GM21576 (cell line): ENCODE measurements at regions not wholly inside any gene's neighbourhood (a gene's known extent, or its start where the extent isn't known, plus 50 kb on each side); places are given as distances from the start of the nearest gene placed in this dataset.

Experiments used
- ATAC-seq: cut with Tn5 transposase; IDR thresholded peaks from one replicate; pipeline ENCODE4 v1.9.1; 2021; ENCODE audit warnings: mild to moderate bottlenecking, moderate library complexity; ENCODE audit not compliant: unreplicated experiment

DNA sequence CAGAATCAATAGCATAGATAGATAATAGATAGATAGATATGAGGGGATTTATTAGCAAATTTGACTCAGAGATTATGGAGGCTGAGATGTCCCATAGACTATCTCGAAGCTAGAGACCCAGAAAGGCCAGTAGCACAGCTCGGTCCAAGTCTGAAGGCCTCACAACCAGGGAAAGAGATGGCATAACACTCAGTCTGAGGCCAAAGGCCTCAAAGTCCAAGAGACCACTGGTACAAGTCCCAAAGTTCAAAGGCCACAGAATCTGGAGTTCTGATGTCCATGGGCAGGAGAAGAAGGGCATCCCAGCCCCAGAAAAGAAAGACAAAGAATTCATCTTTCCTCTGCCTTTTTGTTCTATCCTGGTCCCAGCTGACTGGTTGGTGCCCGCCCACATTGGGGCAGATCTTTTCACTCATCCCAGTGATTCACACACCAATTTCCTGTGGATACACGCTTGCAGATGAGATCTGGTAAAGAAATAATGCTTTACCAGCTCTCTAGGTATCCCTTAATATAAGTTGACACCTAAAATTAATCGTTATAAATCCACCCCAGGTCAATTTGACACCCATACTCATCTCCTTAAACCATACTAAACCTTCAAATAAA is 127.8 kb upstream of the FBN2 start:
- no peak for ATAC-seq

GRCh38 chr5:128667152-128667551 is 129.1 kb upstream of the FBN2 start:
- ATAC-seq: no peak

DNA sequence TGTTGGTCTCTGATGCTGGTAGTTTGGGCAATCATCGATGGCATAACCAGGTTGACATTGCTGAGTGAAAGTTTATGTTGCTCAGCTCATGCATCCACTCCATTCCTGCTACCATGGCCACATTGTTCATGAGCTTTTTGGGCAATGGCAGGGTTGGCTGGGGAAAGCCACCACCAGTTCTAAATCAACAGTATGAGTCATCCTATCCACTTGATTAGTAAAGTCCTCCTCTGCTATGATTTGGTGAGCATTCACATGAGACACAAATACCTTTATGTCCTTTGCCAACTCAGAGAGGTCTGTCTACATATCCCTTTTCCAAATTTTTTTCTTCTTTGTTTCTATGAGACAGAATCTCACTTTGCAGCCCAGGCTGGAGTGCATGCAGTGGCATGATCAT is 129.7 kb upstream of the FBN2 start:
- ATAC-seq: no peak

- no peak for ATAC-seq
Measured at GRCh38 chr5:128668921-128669320, 130.9 kb upstream of the FBN2 start.

DNA sequence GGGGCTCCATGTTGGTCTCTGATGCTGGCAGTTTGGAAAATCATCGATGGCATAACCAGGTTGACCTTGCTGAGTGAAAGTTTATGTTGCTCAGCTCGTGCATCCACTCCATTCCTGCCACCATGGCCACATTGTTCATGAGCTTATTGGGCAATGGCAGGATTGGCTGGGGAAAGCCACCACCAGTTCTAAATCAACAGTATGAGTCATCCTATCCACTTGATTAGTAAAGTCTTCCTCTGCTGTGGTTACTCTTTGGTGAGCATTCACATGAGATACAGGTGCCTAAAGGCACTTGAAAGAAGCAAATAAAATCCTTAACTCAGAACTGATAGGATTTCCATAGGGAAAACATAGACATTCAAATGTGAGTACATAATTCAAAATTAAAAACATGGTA is 131.8 kb upstream of the FBN2 start:
- no peak for ATAC-seq

GRCh38 chr5:128671943-128672342 is 133.9 kb upstream of the FBN2 start:
- no peak for ATAC-seq

GRCh38 chr5:128673000-128673399 is 135.0 kb upstream of the FBN2 start:
- no peak for ATAC-seq

DNA sequence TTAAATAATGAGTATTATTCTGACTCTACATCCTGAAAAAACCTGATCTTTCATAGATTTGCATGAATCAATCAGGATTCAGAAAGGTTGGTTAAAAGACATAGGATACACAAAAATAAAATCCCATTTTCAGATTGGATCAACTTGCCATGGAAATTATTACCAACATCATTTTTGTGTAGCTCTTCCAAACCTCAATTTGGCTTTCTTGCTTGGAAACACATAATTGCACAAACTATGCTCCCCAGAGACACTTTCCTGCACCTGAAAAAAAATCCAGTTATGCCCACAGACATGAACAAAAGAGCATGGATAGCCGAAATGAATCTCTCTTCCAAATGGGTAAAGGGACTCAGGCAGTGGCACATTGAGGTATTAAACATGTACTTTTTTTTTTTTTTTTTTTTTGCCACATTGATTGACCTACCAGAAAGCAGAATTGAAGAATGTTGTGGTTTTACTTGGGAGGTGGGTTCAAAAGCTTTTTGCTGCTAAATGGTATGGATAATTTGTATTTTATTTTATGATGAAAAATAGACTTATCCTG is 135.4 kb upstream of the FBN2 start:
- no peak for ATAC-seq

DNA sequence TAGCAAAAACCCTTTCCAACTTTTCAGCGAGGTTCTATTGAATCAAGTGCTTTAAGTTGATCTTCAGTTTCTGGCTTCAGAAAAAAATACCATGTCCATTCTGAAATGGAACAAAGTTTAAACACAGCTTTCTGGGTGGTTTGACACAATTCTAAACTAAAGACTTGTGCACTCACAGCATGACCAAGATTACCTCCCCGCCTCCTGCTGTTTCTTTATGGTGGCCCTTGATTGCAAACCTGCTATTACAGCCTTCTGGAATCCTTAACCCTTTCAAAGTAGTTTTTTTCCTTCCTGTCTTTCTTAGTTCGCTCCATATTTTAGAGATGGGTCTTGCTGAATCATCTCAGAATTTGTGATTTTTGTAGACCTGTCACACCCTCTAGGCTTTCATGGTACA is 135.9 kb upstream of the FBN2 start:
- no peak for ATAC-seq

GRCh38 chr5:128674837-128675446 is 136.9 kb upstream of the FBN2 start:
- ATAC-seq: peak; percentile 78

GRCh38 chr5:128681096-128681495 is 143.1 kb upstream of the FBN2 start:
- ATAC-seq: no peak

- ATAC-seq: no peak
Measured at GRCh38 chr5:128681764-128682592, 143.9 kb upstream of the FBN2 start.

DNA sequence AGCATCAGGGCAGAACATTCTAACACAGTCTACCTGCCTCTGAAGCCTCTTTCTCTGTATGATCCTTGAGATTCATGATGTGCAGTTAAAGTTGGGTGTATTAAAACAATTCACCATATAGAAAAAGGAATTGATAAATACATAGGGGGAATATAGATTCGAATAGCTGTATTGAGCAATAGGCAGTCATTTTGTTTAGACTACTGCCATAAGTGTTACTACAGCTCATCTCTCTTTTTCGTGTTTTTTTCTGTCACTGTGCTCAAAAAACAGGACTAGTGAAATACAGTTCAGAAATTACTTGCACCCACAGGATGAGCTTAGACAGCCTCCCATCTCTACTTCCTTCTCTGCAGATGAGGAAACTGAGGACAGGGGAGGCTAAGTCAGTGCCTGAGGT is 144.6 kb upstream of the FBN2 start:
- ATAC-seq: no peak

DNA sequence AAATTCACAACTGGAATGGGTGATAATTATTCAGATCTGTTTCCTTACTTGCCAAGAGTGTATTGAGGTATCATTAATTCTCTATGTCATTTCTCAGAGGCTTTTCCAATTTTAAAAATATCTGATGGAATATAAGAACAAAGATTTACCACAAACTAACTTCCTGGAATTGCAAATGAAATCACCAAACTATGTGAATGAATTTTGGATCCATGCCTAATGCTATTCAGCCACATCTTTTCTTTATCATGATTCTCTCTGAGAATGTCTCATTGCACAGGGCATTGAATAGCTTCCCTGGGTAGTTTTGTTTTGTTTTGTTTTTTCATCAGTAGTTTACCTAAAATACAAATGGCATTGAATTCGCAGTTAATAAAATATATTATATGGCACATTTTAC is 146.9 kb upstream of the FBN2 start:
- ATAC-seq: no peak

DNA sequence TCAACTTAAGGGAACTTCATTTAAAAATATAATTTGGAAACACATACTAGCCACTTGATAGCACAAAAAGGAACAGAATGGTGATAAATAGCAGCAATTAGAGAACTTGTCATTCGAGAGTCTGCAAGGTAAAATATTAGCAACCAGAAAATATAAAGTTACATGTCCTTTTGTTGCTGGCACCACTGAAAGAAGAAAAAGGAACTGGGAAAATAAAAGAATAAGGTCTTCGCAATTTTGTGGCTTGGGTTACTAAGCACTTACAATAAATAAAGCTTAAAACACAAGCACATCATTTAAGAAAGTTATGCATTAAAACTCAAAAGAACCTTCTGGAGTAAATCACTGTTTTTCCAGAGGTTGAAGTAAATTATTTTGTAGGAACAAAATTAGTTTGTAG is 149.9 kb upstream of the FBN2 start:
- ATAC-seq: no peak

DNA sequence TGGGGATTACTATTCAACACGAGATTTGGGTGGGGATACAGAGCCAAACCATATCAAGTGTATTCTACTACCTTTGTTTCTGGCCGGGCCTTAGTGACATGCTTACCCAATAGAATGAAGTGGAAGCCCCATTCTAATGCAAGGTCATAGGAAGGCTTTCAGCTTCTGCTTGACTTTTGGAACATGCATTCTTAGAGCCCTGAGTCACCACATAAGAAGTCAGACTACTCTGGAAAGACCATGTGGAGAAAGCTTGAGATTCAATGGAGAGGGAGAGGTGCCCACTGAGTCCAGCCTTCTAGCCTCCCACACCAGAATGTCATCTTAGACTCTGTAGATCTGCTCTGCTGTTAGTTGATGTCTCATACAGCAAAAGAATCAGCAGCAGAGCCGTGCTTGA is 155.7 kb upstream of the FBN2 start:
- no peak for ATAC-seq

DNA sequence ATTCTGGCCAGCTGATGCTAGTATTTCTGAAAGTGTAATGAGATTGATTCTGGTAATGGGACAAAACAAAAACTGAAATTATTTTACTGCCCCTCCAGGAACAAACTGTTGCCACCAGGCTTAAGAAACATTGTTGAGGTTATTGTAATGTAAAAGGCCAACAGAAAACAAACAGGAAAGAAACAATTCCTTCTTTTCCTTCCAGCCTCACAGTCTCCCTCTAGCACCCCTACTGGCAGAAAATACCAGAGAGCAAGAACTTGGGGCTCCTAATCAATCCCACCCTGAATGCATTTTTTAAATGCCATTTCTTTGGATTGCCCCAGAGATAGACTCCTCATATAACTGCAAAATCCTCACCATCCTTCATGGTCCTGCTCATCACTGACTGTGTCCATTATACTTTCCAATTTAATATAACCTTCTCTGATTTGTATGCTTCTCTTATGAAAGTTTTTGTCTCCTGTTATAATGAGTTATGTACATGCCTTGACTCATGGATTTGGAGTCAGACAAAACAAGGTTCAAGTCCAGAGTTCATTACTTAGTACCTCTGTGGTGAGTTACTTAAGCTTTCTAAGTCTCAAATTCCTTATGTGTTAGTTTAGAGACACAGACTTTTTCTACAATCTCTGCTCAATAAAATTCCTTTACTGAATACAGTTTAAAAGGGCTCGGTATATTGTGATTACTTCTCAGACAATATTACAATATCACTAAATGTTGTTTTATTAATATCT is 157.9 kb upstream of the FBN2 start:
- ATAC-seq: no peak

GRCh38 chr5:128701301-128701700 is 163.3 kb upstream of the FBN2 start:
- ATAC-seq: no peak

- no peak for ATAC-seq
Measured at GRCh38 chr5:128703322-128703721, 165.3 kb upstream of the FBN2 start.

- ATAC-seq: no peak
Measured at GRCh38 chr5:128706269-128706668, 168.2 kb upstream of the FBN2 start.

- ATAC-seq: no peak
Measured at GRCh38 chr5:128708841-128709240, 170.8 kb upstream of the FBN2 start.
